ENCODE measurements at regions not wholly inside any gene's neighbourhood (a gene's known extent, or its start where the extent isn't known, plus 50 kb on each side); places are given as distances from the start of the nearest gene placed in this dataset.

DNA sequence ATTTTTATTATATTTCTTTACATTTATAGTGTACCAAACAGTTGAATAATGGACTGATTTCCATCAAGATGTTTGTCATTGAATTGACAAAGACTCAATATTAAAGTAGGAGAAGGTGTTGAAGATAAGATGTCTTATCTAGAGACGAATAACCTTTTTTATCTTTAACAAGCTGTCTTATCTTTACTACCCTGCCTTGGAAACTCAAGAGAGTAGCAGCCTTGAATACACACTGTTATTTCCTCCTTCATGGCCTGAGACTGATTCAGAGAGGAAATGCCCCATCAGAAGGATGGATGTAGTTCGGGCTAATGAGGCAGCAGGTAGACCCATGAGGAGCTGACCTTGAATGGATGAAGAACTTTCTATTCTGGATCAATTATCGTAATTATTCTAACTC is 365.1 kb upstream of the SEMA6D start:
- Histone ChIP-seq H3K27me3 (ENCODE audit: control insufficient read depth in 2 of 2, insufficient read depth in 2 of 2, low read length in 2 of 2) (peaks cover 0 to 12% of the 10 kb centered on the region in 2 donors), H3K36me3 (ENCODE audit: control insufficient read depth in 2 of 2, insufficient read depth in 2 of 2, low read length in 2 of 2) (no peaks in the 10 kb centered on the region), H3K9ac (ENCODE audit: low read depth in 1 of 2, low read length in 2 of 2) (no peak overlapping the region)

DNA sequence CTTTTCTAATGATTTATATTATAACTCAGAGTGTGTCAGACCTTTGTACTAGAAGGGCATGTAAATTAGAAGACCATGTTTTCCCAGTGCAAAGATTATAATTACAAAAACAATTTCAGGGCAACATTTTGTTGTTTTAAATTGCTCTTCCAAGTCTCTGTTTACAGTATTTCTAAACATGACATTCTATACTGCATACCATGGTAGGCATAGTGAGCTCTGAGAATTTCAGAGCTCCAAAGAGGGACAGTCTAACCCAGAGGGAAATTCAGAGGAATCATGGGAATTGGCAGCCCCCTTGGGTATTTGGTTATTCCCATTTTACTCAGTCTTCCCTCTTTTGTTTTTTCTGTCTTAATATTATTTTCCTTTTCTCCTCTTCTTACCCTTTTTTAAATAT is 361.5 kb upstream of the SEMA6D start:
- no peaks in the 10 kb centered on the region for H3K4me1 ChIP-seq (ENCODE audit: control insufficient read depth in 2 of 2, insufficient read depth in 2 of 2, low read length in 2 of 2)
- H3K36me3 ChIP-seq (ENCODE audit: control insufficient read depth in 2 of 2, insufficient read depth in 2 of 2, low read length in 2 of 2) = no peaks in the 10 kb centered on the region
- H3K9me3 ChIP-seq (ENCODE audit: control insufficient read depth in 2 of 2, low read length in 2 of 2) = no peaks in the 10 kb centered on the region
- H3K9ac ChIP-seq (ENCODE audit: low read depth in 1 of 2, low read length in 2 of 2) = no peak overlapping the region
- H3K27ac ChIP-seq (ENCODE audit: low read depth in 2 of 2, low read length in 2 of 2) = no peak overlapping the region
- peaks cover 0 to 8% of the 10 kb centered on the region in 2 donors for H3K27me3 ChIP-seq (ENCODE audit: control insufficient read depth in 2 of 2, insufficient read depth in 2 of 2, low read length in 2 of 2)
- no peak overlapping the region for H3K4me3 ChIP-seq (ENCODE audit: low read length in 2 of 2)

More for the DNA sequence above, 365.1 kb upstream of the SEMA6D start:
- Histone ChIP-seq H3K4me1 (ENCODE audit: control insufficient read depth in 2 of 2, insufficient read depth in 2 of 2, low read length in 2 of 2) (no peaks in the 10 kb centered on the region), H3K9me3 (ENCODE audit: control insufficient read depth in 2 of 2, low read length in 2 of 2) (no peaks in the 10 kb centered on the region), H3K4me3 (ENCODE audit: low read length in 2 of 2) (no peak overlapping the region), H3K27ac (ENCODE audit: low read depth in 2 of 2, low read length in 2 of 2) (no peak overlapping the region)

DNA sequence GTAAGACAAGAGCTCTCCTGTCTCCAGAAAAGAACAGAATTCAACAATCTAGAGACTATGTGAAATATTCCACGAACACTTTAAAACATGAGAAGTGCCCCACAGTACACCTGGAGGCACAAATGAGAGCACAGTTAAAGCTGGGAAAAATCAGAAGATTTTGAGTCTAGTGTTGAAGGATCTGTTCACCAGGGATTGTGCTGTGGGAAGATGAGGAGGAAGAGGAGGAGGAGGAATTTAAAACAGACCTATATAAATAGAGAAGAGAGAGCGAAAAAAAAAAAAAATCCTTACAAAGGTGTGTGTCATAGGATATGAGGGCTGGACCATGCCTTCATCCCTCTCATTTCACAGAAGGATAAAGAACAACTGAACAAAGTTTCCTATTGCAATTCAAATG is 361.0 kb upstream of the SEMA6D start:
- Histone ChIP-seq H3K9ac (ENCODE audit: low read depth in 1 of 2, low read length in 2 of 2) (no peak overlapping the region), H3K36me3 (ENCODE audit: control insufficient read depth in 2 of 2, insufficient read depth in 2 of 2, low read length in 2 of 2) (no peaks in the 10 kb centered on the region), H3K4me1 (ENCODE audit: control insufficient read depth in 2 of 2, insufficient read depth in 2 of 2, low read length in 2 of 2) (no peaks in the 10 kb centered on the region), H3K27me3 (ENCODE audit: control insufficient read depth in 2 of 2, insufficient read depth in 2 of 2, low read length in 2 of 2) (peaks cover 0 to 7% of the 10 kb centered on the region in 2 donors), H3K9me3 (ENCODE audit: control insufficient read depth in 2 of 2, low read length in 2 of 2) (no peaks in the 10 kb centered on the region), H3K27ac (ENCODE audit: low read depth in 2 of 2, low read length in 2 of 2) (no peak overlapping the region), H3K4me3 (ENCODE audit: low read length in 2 of 2) (no peak overlapping the region)

- no peak overlapping the region for H3K9ac ChIP-seq (ENCODE audit: low read depth in 1 of 2, low read length in 2 of 2)
- H3K27me3 ChIP-seq (ENCODE audit: control insufficient read depth in 2 of 2, insufficient read depth in 2 of 2, low read length in 2 of 2) = no peaks in the 10 kb centered on the region
- H3K9me3 ChIP-seq (ENCODE audit: control insufficient read depth in 2 of 2, low read length in 2 of 2) = no peaks in the 10 kb centered on the region
- no peak overlapping the region for H3K27ac ChIP-seq (ENCODE audit: low read depth in 2 of 2, low read length in 2 of 2)
- H3K36me3 ChIP-seq (ENCODE audit: control insufficient read depth in 2 of 2, insufficient read depth in 2 of 2, low read length in 2 of 2) = no peaks in the 10 kb centered on the region
- H3K4me3 ChIP-seq (ENCODE audit: low read length in 2 of 2) = no peak overlapping the region
- no peaks in the 10 kb centered on the region for H3K4me1 ChIP-seq (ENCODE audit: control insufficient read depth in 2 of 2, insufficient read depth in 2 of 2, low read length in 2 of 2)
Measured at GRCh38 chr15:47358876-47359275, 358.4 kb upstream of the SEMA6D start.

- H3K4me3 ChIP-seq (ENCODE audit: low read length in 2 of 2) = no peak overlapping the region
- H3K36me3 ChIP-seq (ENCODE audit: control insufficient read depth in 2 of 2, insufficient read depth in 2 of 2, low read length in 2 of 2) = no peaks in the 10 kb centered on the region
- H3K27ac ChIP-seq (ENCODE audit: low read depth in 2 of 2, low read length in 2 of 2) = no peak overlapping the region
- H3K4me1 ChIP-seq (ENCODE audit: control insufficient read depth in 2 of 2, insufficient read depth in 2 of 2, low read length in 2 of 2) = no peaks in the 10 kb centered on the region
- H3K9me3 ChIP-seq (ENCODE audit: control insufficient read depth in 2 of 2, low read length in 2 of 2) = no peaks in the 10 kb centered on the region
- no peak overlapping the region for H3K9ac ChIP-seq (ENCODE audit: low read depth in 1 of 2, low read length in 2 of 2)
- no peaks in the 10 kb centered on the region for H3K27me3 ChIP-seq (ENCODE audit: control insufficient read depth in 2 of 2, insufficient read depth in 2 of 2, low read length in 2 of 2)
Measured at GRCh38 chr15:47360305-47360704, 357.0 kb upstream of the SEMA6D start.

- Histone ChIP-seq H3K4me3 (ENCODE audit: low read length in 2 of 2) (no peak overlapping the region), H3K27me3 (ENCODE audit: control insufficient read depth in 2 of 2, insufficient read depth in 2 of 2, low read length in 2 of 2) (no peaks in the 10 kb centered on the region), H3K36me3 (ENCODE audit: control insufficient read depth in 2 of 2, insufficient read depth in 2 of 2, low read length in 2 of 2) (no peaks in the 10 kb centered on the region), H3K9me3 (ENCODE audit: control insufficient read depth in 2 of 2, low read length in 2 of 2) (no peaks in the 10 kb centered on the region), H3K27ac (ENCODE audit: low read depth in 2 of 2, low read length in 2 of 2) (no peak overlapping the region), H3K4me1 (ENCODE audit: control insufficient read depth in 2 of 2, insufficient read depth in 2 of 2, low read length in 2 of 2) (no peaks in the 10 kb centered on the region), H3K9ac (ENCODE audit: low read depth in 1 of 2, low read length in 2 of 2) (no peak overlapping the region)
Measured at GRCh38 chr15:47362118-47362905, 355.0 kb upstream of the SEMA6D start.

DNA sequence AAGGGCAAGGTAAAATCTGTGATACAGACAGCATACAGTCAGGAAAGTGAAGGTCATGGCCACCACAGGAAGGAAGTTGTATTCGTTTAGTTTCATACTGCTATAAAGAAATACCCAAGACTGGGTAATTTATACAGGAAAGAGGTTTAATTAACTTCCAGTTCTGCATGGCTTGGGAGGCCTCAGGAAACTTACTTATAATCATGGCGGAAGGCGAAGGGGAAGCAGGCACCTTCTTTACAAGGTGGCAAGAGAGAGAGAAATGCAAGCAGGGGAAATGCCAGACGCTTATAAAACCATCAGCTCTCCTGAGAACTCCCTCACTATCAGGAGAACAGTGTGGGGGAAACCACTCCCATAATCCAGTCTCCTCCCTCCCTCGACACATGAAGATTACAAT is 353.7 kb upstream of the SEMA6D start:
- Histone ChIP-seq H3K9ac (ENCODE audit: low read depth in 1 of 2, low read length in 2 of 2) (no peak overlapping the region), H3K27me3 (ENCODE audit: control insufficient read depth in 2 of 2, insufficient read depth in 2 of 2, low read length in 2 of 2) (no peaks in the 10 kb centered on the region), H3K9me3 (ENCODE audit: control insufficient read depth in 2 of 2, low read length in 2 of 2) (no peaks in the 10 kb centered on the region), H3K27ac (ENCODE audit: low read depth in 2 of 2, low read length in 2 of 2) (no peak overlapping the region), H3K36me3 (ENCODE audit: control insufficient read depth in 2 of 2, insufficient read depth in 2 of 2, low read length in 2 of 2) (no peaks in the 10 kb centered on the region), H3K4me3 (ENCODE audit: low read length in 2 of 2) (no peak overlapping the region), H3K4me1 (ENCODE audit: control insufficient read depth in 2 of 2, insufficient read depth in 2 of 2, low read length in 2 of 2) (no peaks in the 10 kb centered on the region)

DNA sequence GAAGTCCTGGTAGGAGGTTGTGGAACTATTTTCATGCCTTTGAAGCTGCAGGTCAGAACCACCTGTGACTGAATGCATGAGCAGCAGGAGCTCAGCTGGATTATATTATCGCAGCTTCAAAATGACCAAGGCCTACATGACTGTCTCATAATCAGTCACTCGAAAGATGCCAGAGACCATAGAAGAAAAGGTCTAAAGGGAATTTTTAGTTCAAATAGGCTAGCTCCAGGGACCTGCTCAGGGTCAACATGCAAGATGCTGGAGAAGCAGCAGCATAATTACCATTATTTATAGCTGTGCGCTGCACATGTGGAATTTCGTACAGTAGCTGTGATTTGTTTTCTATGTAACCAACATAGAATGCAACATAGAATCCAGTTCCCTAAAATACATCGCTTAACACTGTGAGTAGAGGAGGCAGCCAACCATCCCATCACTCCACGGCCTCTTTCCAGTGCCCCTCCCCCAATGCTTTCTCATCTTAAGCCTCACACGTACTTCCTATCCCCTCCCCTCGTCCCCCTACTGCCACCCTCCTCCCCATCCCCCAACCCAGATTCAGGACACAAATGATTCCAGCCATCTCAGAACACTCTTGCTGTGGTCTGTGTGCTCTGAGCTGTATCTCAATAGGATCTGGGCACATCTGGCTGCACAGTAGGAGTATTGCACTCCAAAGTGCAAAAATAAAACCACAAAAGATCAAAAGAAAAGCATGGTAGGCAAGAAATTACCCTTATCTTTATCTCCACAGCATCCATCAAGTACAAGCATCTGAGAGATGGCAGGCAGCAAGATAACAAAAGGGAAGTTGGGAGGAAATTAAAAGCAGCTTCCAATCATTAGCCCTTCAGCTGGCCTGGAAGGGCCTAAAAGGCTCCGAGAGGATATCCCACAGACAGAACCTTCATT is 352.8 kb upstream of the SEMA6D start:
- no peaks in the 10 kb centered on the region for H3K4me1 ChIP-seq (ENCODE audit: control insufficient read depth in 2 of 2, insufficient read depth in 2 of 2, low read length in 2 of 2)
- no peaks in the 10 kb centered on the region for H3K36me3 ChIP-seq (ENCODE audit: control insufficient read depth in 2 of 2, insufficient read depth in 2 of 2, low read length in 2 of 2)
- H3K4me3 ChIP-seq (ENCODE audit: low read length in 2 of 2) = no peak overlapping the region
- H3K27ac ChIP-seq (ENCODE audit: low read depth in 2 of 2, low read length in 2 of 2) = no peak overlapping the region
- H3K9me3 ChIP-seq (ENCODE audit: control insufficient read depth in 2 of 2, low read length in 2 of 2) = no peaks in the 10 kb centered on the region
- H3K27me3 ChIP-seq (ENCODE audit: control insufficient read depth in 2 of 2, insufficient read depth in 2 of 2, low read length in 2 of 2) = no peaks in the 10 kb centered on the region
- no peak overlapping the region for H3K9ac ChIP-seq (ENCODE audit: low read depth in 1 of 2, low read length in 2 of 2)

GRCh38 chr15:47366884-47367283 is 350.4 kb upstream of the SEMA6D start:
- no peak overlapping the region for H3K27ac ChIP-seq (ENCODE audit: low read depth in 2 of 2, low read length in 2 of 2)
- H3K36me3 ChIP-seq (ENCODE audit: control insufficient read depth in 2 of 2, insufficient read depth in 2 of 2, low read length in 2 of 2) = no peaks in the 10 kb centered on the region
- no peaks in the 10 kb centered on the region for H3K9me3 ChIP-seq (ENCODE audit: control insufficient read depth in 2 of 2, low read length in 2 of 2)
- no peaks in the 10 kb centered on the region for H3K4me1 ChIP-seq (ENCODE audit: control insufficient read depth in 2 of 2, insufficient read depth in 2 of 2, low read length in 2 of 2)
- H3K27me3 ChIP-seq (ENCODE audit: control insufficient read depth in 2 of 2, insufficient read depth in 2 of 2, low read length in 2 of 2) = no peaks in the 10 kb centered on the region
- no peak overlapping the region for H3K9ac ChIP-seq (ENCODE audit: low read depth in 1 of 2, low read length in 2 of 2)
- H3K4me3 ChIP-seq (ENCODE audit: low read length in 2 of 2) = no peak overlapping the region

GRCh38 chr15:47367726-47368390 is 349.4 kb upstream of the SEMA6D start:
- no peaks in the 10 kb centered on the region for H3K4me1 ChIP-seq (ENCODE audit: control insufficient read depth in 2 of 2, insufficient read depth in 2 of 2, low read length in 2 of 2)
- no peak overlapping the region for H3K4me3 ChIP-seq (ENCODE audit: low read length in 2 of 2)
- no peaks in the 10 kb centered on the region for H3K36me3 ChIP-seq (ENCODE audit: control insufficient read depth in 2 of 2, insufficient read depth in 2 of 2, low read length in 2 of 2)
- no peaks in the 10 kb centered on the region for H3K9me3 ChIP-seq (ENCODE audit: control insufficient read depth in 2 of 2, low read length in 2 of 2)
- no peak overlapping the region for H3K9ac ChIP-seq (ENCODE audit: low read depth in 1 of 2, low read length in 2 of 2)
- no peak overlapping the region for H3K27ac ChIP-seq (ENCODE audit: low read depth in 2 of 2, low read length in 2 of 2)
- no peaks in the 10 kb centered on the region for H3K27me3 ChIP-seq (ENCODE audit: control insufficient read depth in 2 of 2, insufficient read depth in 2 of 2, low read length in 2 of 2)
